ENCODE measurements at regions not wholly inside any gene's neighbourhood (a gene's known extent, or its start where the extent isn't known, plus 50 kb on each side); places are given as distances from the start of the nearest gene placed in this dataset.
"Not testable (repeated sequence)": the region's sequence is repeated elsewhere in the genome, so short reads cannot be mapped to it uniquely, and the experiment has no call there.

- DNase-seq, result no peak
Observed at GRCh38 chr3:67167481-67167880, 169.4 kb downstream of the KBTBD8 start.

GRCh38 chr3:67171841-67172240 is 173.7 kb downstream of the KBTBD8 start:
- DNase-seq, result no peak

DNA sequence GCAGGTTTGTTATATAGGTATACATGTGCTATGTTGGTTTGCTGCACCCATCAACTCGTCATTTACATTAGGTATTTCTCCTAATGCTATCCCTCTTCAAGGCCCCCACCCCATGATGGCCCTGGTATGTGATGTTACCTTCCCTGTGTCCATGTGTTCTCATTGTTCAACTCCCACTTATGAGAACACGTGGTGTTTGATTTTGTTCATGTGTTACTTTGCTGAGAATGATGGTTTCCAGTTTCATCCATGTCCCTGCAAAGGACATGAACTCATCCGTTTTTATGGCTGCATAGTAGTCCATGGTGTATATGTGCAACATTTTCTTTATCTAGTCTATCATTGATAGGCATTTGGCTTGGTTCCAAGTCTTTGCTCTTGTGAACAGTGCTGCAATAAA is 175.0 kb downstream of the KBTBD8 start:
- DNase-seq, result not testable (repeated sequence)

DNA sequence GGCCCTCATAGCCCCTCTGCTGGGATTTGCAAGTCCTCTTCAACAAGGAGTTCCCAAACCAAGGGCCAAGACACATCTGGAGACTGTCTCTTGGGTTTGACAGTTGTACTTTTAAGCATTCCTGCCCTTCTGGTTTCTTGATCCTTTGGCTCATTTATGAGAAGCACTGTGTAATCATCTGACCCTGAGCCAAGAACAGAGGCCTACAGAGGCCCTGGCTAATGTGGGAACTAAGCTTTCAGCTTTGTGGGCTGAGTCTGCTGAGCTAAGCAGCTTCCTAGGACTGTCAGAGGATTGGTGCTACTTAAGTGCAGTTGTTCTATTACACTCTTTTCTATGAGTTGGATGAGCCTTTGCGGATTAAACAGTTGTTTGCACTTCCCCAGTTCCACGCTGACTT is 178.3 kb downstream of the KBTBD8 start:
- no peak for DNase-seq

DNA sequence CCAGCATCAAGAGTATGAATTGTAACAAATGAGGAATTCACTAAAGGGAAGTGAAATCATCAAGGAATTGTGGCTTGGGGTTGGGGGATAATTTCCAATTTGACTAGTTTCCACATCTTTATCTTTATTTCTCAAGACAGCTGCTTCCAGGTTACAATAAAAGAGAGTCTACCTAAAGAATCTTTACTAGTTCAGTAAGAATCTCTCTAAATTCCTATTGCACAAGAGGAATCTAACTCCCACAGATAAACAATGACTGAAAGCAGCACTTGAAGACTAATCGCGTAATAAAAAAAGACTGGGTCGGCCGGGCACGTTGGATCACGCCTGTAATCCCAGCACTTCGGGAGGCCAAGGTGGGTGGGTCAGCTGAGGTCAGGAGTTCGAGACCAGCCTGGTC is 194.4 kb downstream of the KBTBD8 start:
- no peak for DNase-seq

DNA sequence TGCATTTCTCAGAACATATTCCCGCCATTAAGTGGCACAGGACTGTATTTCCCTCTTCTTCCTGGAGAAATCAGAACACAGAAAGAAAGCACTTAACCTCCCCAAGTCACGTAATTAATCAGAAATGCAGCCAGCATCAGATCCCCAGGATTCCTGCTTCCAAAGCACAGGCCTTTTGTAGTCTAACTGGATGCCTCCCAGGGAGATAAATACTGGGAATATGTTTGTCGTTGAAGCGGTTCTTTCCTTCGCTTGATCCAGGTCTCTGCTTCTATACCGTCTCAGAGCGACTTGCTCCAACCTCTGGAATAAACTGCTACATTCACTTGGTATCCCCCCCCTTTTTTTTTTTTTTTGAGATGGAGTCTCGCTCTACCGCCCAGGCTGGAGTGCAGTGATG is 198.6 kb downstream of the KBTBD8 start:
- DNase-seq, result no peak

DNA sequence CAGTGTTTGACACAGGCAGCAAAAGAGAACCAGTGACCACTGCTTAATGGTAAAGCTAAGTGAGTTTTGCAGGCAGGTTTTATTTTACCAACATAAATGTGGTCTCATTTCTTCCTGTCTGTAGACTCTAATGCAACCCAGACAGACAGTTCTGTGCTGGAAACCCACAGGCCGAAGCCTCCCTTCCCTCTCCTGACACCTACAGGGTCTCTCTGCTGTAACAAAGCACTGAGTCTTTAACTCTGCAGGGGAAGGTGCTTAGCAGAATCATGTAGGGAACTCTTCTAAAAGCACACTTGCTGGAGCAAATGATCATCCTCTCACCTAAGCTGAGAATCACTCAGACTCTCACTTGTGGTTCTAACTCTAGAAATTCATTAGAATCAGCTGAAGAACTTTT is 200.3 kb downstream of the KBTBD8 start:
- DNase-seq, result no peak

DNA sequence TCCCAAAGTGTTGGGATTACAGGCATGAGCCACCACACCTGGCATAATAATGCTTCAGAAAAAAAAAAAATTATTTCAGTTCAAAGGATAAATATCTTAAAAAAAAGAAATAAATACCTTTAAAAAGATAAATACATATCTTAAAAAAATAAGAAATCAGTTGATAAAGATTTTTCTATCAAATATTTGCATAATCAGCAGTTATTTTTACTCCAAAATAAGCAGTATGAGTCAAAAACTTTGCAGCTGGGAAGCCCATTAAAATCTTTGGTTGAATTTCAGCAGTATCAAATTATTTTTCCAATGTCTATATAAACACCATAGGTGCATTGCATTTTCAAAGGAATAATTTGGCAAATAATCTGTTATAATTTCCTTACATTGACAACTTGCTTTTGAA is 202.5 kb downstream of the KBTBD8 start:
- DNase-seq, result no peak

DNA sequence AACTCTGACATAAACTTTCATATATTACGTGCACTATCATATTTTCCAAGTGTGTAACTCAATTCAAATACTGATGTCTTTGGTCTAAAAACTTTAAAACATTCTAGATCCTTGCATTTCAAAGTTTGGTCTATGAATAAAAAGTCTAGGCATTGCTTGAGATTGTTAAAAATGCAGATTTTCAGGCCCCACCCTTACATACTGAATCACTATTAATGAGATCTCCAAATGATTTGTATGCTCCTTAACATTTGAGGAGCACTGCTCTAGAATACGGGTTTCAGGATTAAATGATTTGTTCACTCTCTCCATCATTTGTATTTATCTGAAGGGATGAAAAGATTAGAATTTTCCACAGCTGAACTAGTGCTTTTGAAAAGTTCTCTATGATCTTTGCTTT is 202.9 kb downstream of the KBTBD8 start:
- DNase-seq, result no peak

DNA sequence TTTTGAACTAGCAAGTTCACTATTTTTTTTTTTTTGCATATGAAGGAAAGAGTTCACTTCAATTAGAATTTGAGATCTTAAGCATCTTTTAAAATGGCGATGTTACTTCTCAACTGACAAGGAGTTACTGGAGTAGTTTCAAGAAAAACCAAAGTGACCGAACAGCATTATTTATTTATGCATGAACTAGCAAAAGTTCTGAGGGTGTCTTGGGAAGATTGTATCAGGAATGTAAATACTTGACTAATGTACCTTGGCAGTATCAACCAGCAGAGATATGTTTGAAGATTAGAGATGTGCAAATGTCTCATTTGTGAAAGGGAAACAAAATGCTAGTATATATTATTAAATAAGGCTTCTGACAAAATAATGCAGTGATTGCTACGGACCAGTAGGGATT is 203.9 kb downstream of the KBTBD8 start:
- no peak for DNase-seq

GRCh38 chr3:67204951-67205350 is 206.8 kb downstream of the KBTBD8 start:
- no peak for DNase-seq

- DNase-seq, result no peak
Observed at GRCh38 chr3:67215690-67216089, 217.6 kb downstream of the KBTBD8 start.

GRCh38 chr3:67227030-67227429 is 228.9 kb downstream of the KBTBD8 start:
- DNase-seq, result no peak

DNA sequence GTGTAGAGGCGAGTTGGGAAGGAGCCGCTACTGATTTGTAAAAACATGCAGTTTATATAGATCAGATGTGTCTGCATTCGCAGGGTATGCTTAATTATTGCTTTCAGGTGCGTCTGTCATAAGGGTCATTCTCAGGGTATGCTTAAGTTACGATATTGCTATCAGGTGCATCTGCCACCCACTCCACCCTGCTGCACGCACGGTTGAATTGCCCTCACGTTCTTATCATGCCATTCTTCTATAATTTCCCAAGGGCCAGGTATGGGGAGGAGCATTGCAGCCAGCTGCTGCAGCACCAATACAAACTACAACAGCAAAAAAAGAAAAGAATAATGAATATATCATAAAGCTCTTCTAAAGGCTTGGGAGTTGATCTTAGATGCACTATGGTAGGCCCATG is 230.0 kb downstream of the KBTBD8 start:
- no peak for DNase-seq

DNA sequence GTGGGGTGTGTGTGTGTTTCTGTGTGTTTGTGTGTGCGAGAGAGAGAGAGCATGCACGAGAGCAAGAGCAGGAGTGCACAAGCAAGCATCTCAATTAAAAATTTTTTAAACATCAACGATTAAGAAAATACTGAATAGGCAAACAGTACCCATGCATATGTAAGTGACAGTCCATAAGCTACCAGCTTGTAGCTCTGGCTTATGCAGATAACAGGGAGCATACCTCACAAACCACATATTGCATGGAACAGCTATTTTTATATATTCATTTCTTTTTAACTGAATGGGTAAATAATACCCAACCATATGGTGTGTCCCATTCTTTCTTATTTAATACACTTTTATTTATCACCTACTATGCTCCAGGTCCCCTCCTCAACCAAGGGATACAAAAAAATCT is 234.5 kb downstream of the KBTBD8 start:
- DNase-seq, result no peak

- no peak for DNase-seq
Observed at GRCh38 chr3:67239353-67239752, 241.2 kb downstream of the KBTBD8 start.

- no peak for DNase-seq
Observed at GRCh38 chr3:67241084-67241483, 243.0 kb downstream of the KBTBD8 start.

- no peak for DNase-seq
Observed at GRCh38 chr3:67244130-67244529, 246.0 kb downstream of the KBTBD8 start.

GRCh38 chr3:67245545-67245944 is 247.4 kb downstream of the KBTBD8 start:
- DNase-seq, result no peak

DNA sequence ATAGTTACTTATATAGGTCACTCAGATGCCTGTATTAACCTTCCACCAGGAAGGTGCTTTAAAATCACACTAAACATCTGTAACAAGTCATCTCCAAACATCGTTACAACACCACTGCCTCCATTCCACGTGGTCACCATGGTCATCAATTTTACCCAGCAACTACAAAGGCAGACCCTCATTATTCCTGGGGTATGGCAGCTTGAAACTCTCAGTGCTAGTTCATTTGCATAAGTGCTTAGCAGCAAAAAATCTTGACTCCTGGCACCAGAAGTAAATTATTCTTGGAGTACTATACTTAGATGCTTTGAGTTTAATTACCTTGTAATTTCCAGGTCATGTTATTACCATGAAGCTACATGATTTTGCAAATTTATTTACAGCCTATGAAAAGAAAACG is 250.6 kb downstream of the KBTBD8 start:
- DNase-seq, result no peak

- DNase-seq, result not testable (repeated sequence)
Observed at GRCh38 chr3:67252906-67253305, 254.8 kb downstream of the KBTBD8 start.

- DNase-seq, result no peak
Observed at GRCh38 chr3:67278015-67278618, 280.0 kb downstream of the KBTBD8 start.

DNA sequence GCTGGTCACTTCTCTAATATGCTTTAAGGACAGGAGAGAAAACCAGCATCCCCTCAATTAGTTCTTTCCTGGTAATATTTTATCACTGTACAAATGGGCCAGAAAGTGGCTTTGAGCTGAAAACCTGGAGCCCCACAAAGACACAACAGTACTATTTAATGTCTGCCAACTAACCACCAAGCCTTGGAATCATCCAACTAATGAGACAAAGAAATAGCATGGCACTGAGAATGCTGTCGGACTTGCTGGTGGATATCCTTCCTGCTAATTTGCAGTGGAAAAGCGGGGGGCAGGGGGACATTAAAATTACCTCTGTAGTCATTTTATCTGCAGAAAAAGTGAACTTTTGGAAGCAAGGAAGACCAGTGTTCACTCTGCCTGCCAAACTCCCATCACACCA is 288.5 kb downstream of the KBTBD8 start:
- no peak for DNase-seq

DNA sequence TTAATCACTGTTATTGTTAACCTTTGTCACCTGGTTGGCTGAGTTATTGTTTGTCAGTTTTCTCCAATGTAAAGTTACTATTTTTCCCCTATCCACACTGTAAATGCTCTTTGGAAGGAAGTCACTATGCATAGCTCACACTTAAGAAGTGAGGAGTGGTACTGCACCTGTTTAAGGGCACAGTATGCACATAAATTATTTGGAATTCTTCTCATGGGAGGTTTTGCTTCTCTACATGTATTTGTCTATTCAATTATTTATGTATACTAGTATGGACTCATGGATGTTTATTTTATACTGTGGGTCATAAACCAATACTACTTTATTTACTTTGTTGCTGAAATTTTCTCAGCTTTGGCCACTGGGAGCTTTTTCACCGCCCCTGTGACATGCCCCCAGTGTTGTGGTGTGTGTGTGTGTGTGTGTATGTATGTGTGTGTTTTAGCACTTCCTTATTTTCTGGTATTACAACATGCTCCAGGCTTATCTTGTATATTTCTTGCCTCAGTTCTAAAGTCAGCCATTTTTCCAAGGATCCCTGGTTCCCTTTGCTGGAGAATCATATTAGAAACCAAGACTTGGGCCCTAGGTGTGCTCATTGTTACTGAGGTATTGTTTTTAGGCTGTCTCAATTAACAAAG is 290.5 kb downstream of the KBTBD8 start:
- no peak for DNase-seq

DNA sequence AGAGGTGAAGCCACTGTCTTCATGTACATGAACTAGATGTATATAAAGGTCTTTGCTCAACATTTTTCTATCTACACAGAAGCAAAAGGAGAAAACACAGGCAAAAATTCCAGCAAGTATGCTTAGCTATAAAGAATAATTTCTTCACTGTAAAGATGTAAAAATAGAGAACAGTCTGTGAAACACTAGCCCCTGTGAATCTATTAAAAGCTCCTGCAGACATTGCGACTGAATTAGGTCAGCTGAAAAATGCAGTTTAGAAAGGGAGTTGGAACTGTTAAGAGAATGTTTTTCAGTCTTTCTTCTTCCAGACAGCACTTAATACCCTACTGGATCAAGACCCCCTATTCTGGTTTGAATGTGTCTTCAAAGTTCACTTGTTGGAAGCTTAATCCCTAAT is 291.5 kb downstream of the KBTBD8 start:
- no peak for DNase-seq
